ENCODE measurements at regions not wholly inside any gene's neighbourhood (a gene's known extent, or its start where the extent isn't known, plus 50 kb on each side); places are given as distances from the start of the nearest gene placed in this dataset.

DNA sequence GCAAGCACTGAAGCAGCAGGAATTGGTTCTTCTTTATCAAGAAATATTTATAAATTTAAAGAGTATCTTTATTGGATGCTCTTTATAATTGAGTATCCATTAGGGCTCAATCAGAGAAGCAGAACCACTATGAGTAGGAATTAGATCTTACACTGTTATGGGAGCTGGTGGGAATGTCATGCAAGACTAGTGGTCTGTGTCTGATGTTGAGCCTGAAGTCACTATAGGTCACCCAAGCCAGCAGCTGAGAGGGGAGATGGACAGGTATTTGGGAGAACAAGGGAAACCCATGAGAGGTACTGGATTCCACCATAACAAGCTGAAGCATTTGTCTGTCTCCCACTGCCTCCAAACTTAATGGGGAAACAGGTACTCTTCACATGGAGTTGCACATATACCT lies 283.7 kb upstream of the BOD1L1 start:
- POLR2A ChIA-PET: no interaction called here
- no peaks in the 10 kb centered on the region for H3K27me3 Mint-ChIP-seq

DNA sequence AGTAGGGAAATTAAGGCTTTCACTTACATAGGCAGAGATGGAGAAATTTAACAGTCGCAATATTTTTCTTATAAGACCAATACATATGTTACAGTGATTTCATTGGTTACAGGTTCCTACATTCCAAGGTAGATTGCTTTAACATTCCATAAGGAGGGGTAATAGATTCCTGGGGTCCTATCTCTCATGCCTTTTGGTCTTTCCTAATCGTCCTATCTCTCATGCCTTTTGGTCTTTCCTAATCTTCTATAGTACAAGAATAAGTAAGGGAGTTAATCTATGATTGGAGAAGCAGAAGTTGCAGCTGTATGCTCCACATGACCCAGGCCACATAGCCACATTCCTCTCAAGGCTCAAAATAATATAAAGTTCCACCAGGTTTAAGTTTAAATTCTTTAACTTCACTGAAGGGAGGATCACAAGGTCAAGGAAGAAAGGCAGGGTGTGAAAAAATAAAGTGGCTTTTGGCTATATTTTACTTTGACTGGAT lies 285.0 kb upstream of the BOD1L1 start:
- H3K36me3 ChIP-seq (ENCODE audit: insufficient read depth, low read length): no peaks in the 10 kb centered on the region
- Mint-ChIP-seq H3K36me3 (no peaks in the 10 kb centered on the region), H3K27me3 (no peaks in the 10 kb centered on the region), H3K4me3 (no peak overlapping the region), H3K27ac (no peak overlapping the region), H3K4me1 (no peaks in the 10 kb centered on the region), H3K9me3 (no peaks in the 10 kb centered on the region)
- no peak overlapping the region for H3K4me3 ChIP-seq (ENCODE audit: low read length)
- no peaks in the 10 kb centered on the region for H3K27me3 ChIP-seq (ENCODE audit: insufficient read depth, low read length, poor library complexity, severe bottlenecking)
- H3K4me1 ChIP-seq (ENCODE audit: insufficient read depth, low read length): no peaks in the 10 kb centered on the region
- H3K9me3 ChIP-seq (ENCODE audit: low read length): no peaks in the 10 kb centered on the region
- DNase-seq: no peak
- ChIA-PET CTCF (no interaction called here), POLR2A (no interaction called here)
- H3K27ac ChIP-seq (ENCODE audit: low read depth, low read length): no peak overlapping the region

More for the DNA sequence above, 283.7 kb upstream of the BOD1L1 start:
- H3K4me3 ChIP-seq (ENCODE audit: low read length): no peak overlapping the region
- no peaks in the 10 kb centered on the region for H3K9me3 Mint-ChIP-seq
- H3K4me1 Mint-ChIP-seq: no peaks in the 10 kb centered on the region
- no peaks in the 10 kb centered on the region for H3K36me3 ChIP-seq (ENCODE audit: insufficient read depth, low read length)
- H3K27ac ChIP-seq (ENCODE audit: low read depth, low read length): no peak overlapping the region
- H3K4me3 Mint-ChIP-seq: no peak overlapping the region
- DNase-seq: no peak
- no peaks in the 10 kb centered on the region for H3K4me1 ChIP-seq (ENCODE audit: insufficient read depth, low read length)
- no peaks in the 10 kb centered on the region for H3K9me3 ChIP-seq (ENCODE audit: low read length)
- no peaks in the 10 kb centered on the region for H3K27me3 ChIP-seq (ENCODE audit: insufficient read depth, low read length, poor library complexity, severe bottlenecking)
- CTCF ChIA-PET: no interaction called here
- H3K36me3 Mint-ChIP-seq: no peaks in the 10 kb centered on the region
- H3K27ac Mint-ChIP-seq: no peak overlapping the region

GRCh38 chr4:13912966-13913365 lies 285.4 kb upstream of the BOD1L1 start:
- Mint-ChIP-seq H3K27ac (no peak overlapping the region), H3K36me3 (no peaks in the 10 kb centered on the region), H3K4me1 (no peaks in the 10 kb centered on the region), H3K27me3 (no peaks in the 10 kb centered on the region), H3K4me3 (no peak overlapping the region), H3K9me3 (no peaks in the 10 kb centered on the region)
- H3K36me3 ChIP-seq (ENCODE audit: insufficient read depth, low read length): no peaks in the 10 kb centered on the region
- H3K27me3 ChIP-seq (ENCODE audit: insufficient read depth, low read length, poor library complexity, severe bottlenecking): no peaks in the 10 kb centered on the region
- CTCF ChIA-PET: no interaction called here
- no peaks in the 10 kb centered on the region for H3K4me1 ChIP-seq (ENCODE audit: insufficient read depth, low read length)
- H3K4me3 ChIP-seq (ENCODE audit: low read length): no peak overlapping the region
- no peak overlapping the region for H3K27ac ChIP-seq (ENCODE audit: low read depth, low read length)
- POLR2A ChIA-PET: no interaction called here
- H3K9me3 ChIP-seq (ENCODE audit: low read length): no peaks in the 10 kb centered on the region
- DNase-seq: no peak

DNA sequence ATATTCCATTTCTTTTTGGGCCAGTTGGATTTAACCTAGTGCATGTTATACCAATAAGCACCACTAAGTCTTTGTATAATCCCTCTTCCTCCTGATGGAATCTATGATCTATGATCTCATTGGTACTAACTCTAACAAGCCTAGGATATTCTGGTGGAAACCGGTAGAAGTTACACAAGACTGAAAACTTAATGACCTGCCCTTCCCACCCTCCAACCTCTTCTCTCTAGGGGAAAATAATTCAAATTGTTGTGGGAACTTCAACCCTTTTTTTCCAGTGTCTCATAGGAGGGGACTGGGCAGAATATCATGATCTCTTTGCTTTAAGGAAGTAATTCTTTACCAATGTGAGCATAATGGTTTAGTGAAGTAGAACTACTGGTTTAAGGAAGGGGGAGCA lies 289.5 kb upstream of the BOD1L1 start:
- no peak overlapping the region for H3K27ac Mint-ChIP-seq
- Histone ChIP-seq H3K4me1 (ENCODE audit: insufficient read depth, low read length) (no peaks in the 10 kb centered on the region), H3K27ac (ENCODE audit: low read depth, low read length) (no peak overlapping the region), H3K4me3 (ENCODE audit: low read length) (no peak overlapping the region), H3K9me3 (ENCODE audit: low read length) (no peaks in the 10 kb centered on the region), H3K27me3 (ENCODE audit: insufficient read depth, low read length, poor library complexity, severe bottlenecking) (no peaks in the 10 kb centered on the region), H3K36me3 (ENCODE audit: insufficient read depth, low read length) (no peaks in the 10 kb centered on the region)
- CTCF ChIA-PET: no interaction called here
- H3K4me1 Mint-ChIP-seq: no peaks in the 10 kb centered on the region
- no peaks in the 10 kb centered on the region for H3K9me3 Mint-ChIP-seq
- no peaks in the 10 kb centered on the region for H3K36me3 Mint-ChIP-seq
- no peaks in the 10 kb centered on the region for H3K27me3 Mint-ChIP-seq
- no peak overlapping the region for H3K4me3 Mint-ChIP-seq
- POLR2A ChIA-PET: no interaction called here
- DNase-seq: no peak

DNA sequence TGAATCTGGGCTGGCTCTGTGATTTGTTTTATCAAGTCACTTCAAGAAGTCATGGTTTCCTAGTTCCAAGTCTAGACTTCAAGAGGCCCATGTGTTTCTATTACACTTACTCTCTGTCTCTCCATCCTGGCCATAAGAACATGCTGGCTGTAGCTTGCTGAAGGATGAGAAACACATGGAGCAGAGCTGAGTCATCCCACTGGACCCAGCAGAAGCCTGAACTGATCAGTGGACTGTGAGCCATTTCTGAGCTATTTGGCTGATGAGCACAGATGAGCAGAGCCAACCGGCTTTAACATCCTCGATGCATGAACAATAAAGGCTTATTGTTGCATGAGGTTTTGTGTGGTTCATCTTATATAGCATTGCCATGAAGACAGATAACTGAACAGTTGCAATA lies 290.6 kb upstream of the BOD1L1 start:
- Histone ChIP-seq H3K4me1 (ENCODE audit: insufficient read depth, low read length) (no peaks in the 10 kb centered on the region), H3K4me3 (ENCODE audit: low read length) (no peak overlapping the region), H3K27ac (ENCODE audit: low read depth, low read length) (no peak overlapping the region), H3K9me3 (ENCODE audit: low read length) (no peaks in the 10 kb centered on the region), H3K27me3 (ENCODE audit: insufficient read depth, low read length, poor library complexity, severe bottlenecking) (no peaks in the 10 kb centered on the region), H3K36me3 (ENCODE audit: insufficient read depth, low read length) (no peaks in the 10 kb centered on the region)
- Mint-ChIP-seq H3K4me3 (no peak overlapping the region), H3K27me3 (no peaks in the 10 kb centered on the region), H3K36me3 (no peaks in the 10 kb centered on the region), H3K27ac (no peak overlapping the region), H3K9me3 (no peaks in the 10 kb centered on the region), H3K4me1 (no peaks in the 10 kb centered on the region)
- POLR2A ChIA-PET: no interaction called here
- DNase-seq: no peak
- CTCF ChIA-PET: no interaction called here

GRCh38 chr4:13918991-13919441 lies 291.5 kb upstream of the BOD1L1 start:
- no peak overlapping the region for H3K4me3 Mint-ChIP-seq
- CTCF ChIA-PET: no interaction called here
- H3K4me1 ChIP-seq (ENCODE audit: insufficient read depth, low read length): no peaks in the 10 kb centered on the region

GRCh38 chr4:13920111-13920875 lies 292.8 kb upstream of the BOD1L1 start:
- Mint-ChIP-seq H3K27me3 (peaks cover 0 to 1% of the 10 kb centered on the region in 2 donors), H3K9me3 (peaks cover 0 to 4% (median 0%) of the 10 kb centered on the region in 5 donors), H3K36me3 (no peaks in the 10 kb centered on the region), H3K4me1 (no peaks in the 10 kb centered on the region), H3K4me3 (no peak overlapping the region), H3K27ac (no peak overlapping the region)
- no peaks in the 10 kb centered on the region for H3K36me3 ChIP-seq (ENCODE audit: insufficient read depth, low read length)
- no peak for DNase-seq
- no peak overlapping the region for H3K27ac ChIP-seq (ENCODE audit: low read depth, low read length)
- no peak overlapping the region for H3K4me3 ChIP-seq (ENCODE audit: low read length)
- ChIA-PET CTCF (no interaction called here), POLR2A (no interaction called here)
- H3K27me3 ChIP-seq (ENCODE audit: insufficient read depth, low read length, poor library complexity, severe bottlenecking): no peaks in the 10 kb centered on the region
- no peaks in the 10 kb centered on the region for H3K9me3 ChIP-seq (ENCODE audit: low read length)
- H3K4me1 ChIP-seq (ENCODE audit: insufficient read depth, low read length): no peaks in the 10 kb centered on the region

More at GRCh38 chr4:13918991-13919441, 291.5 kb upstream of the BOD1L1 start:
- no peaks in the 10 kb centered on the region for H3K27me3 Mint-ChIP-seq
- H3K4me1 Mint-ChIP-seq: no peaks in the 10 kb centered on the region
- H3K36me3 Mint-ChIP-seq: no peaks in the 10 kb centered on the region
- H3K36me3 ChIP-seq (ENCODE audit: insufficient read depth, low read length): no peaks in the 10 kb centered on the region
- DNase-seq: no peak
- no peaks in the 10 kb centered on the region for H3K9me3 ChIP-seq (ENCODE audit: low read length)
- no peaks in the 10 kb centered on the region for H3K9me3 Mint-ChIP-seq
- H3K27me3 ChIP-seq (ENCODE audit: insufficient read depth, low read length, poor library complexity, severe bottlenecking): no peaks in the 10 kb centered on the region
- H3K27ac ChIP-seq (ENCODE audit: low read depth, low read length): no peak overlapping the region
- POLR2A ChIA-PET: no interaction called here
- H3K27ac Mint-ChIP-seq: no peak overlapping the region
- H3K4me3 ChIP-seq (ENCODE audit: low read length): no peak overlapping the region

GRCh38 chr4:13920901-13921300 lies 293.4 kb upstream of the BOD1L1 start:
- Mint-ChIP-seq H3K27me3 (peaks cover 0 to 1% of the 10 kb centered on the region in 2 donors), H3K4me1 (no peaks in the 10 kb centered on the region), H3K27ac (no peak overlapping the region), H3K4me3 (no peak overlapping the region), H3K9me3 (peaks cover 0 to 4% (median 0%) of the 10 kb centered on the region in 5 donors), H3K36me3 (no peaks in the 10 kb centered on the region)
- ChIA-PET POLR2A (no interaction called here), CTCF (no interaction called here)
- DNase-seq: no peak
- Histone ChIP-seq H3K27me3 (ENCODE audit: insufficient read depth, low read length, poor library complexity, severe bottlenecking) (no peaks in the 10 kb centered on the region), H3K27ac (ENCODE audit: low read depth, low read length) (no peak overlapping the region), H3K9me3 (ENCODE audit: low read length) (no peaks in the 10 kb centered on the region), H3K36me3 (ENCODE audit: insufficient read depth, low read length) (no peaks in the 10 kb centered on the region), H3K4me1 (ENCODE audit: insufficient read depth, low read length) (no peaks in the 10 kb centered on the region), H3K4me3 (ENCODE audit: low read length) (no peak overlapping the region)

Data from CD8-positive, alpha-beta memory T cell (primary cell).